GM12873 (cell line): ENCODE measurements at regions not wholly inside any gene's neighbourhood (a gene's known extent, or its start where the extent isn't known, plus 50 kb on each side); places are given as distances from the start of the nearest gene placed in this dataset.

Source experiments
- CTCF ChIP-seq: IDR thresholded peaks from 2 replicates; pipeline ENCODE4 v1.5.1; 2012; ENCODE audit warnings: low read depth, mild to moderate bottlenecking, moderate library complexity, low read length, control low read depth; ENCODE audit not compliant: insufficient read depth; ENCODE audit errors: missing control alignments

GRCh38 chr12:125533434-125534029 is 468.3 kb downstream of the AACS start:
- peak; percentile 84 for TF ChIP-seq CTCF

DNA sequence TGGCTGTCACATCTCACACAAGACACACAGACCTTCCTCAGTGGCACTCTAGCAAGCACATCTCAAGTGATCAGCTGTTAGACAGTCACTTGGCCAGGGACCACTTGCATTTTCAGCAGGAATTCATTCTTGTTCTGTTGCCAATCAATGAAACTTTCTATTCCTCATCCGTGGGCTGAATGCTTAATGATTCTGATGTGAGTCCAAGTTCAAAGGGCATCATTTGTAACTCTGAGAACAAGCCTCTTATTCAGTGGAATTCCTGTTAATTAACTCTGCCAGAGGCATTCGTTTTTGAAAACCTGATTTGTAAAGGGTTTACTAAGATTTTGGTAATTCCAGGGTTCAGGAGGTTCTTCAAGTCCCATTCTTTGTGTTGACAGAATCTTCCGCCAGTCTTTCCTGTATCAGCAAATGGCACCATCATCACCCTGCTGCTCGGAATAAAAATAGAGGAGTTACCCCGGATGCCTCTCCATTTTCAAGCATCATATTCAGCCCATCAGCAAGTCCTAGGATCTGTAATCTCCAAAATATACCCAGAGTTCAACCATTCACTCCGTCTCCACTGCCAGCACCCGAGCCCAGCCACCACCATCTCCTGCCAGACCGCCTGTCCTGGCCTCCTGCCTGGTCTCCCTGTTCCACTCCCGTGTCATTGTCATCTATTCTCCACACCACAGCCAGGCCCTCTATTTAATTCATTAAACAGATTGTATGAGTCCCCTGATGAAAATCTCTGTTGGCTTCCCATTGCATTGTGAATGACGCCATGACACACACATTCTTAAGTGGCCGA is 473.4 kb downstream of the AACS start:
- TF ChIP-seq CTCF, result no peak

- TF ChIP-seq CTCF, result no peak
These were observed 475.5 kb downstream of the AACS start for GRCh38 chr12:125540580-125541204.

GRCh38 chr12:125544960-125545359 is 479.7 kb downstream of the AACS start:
- no peak for TF ChIP-seq CTCF

DNA sequence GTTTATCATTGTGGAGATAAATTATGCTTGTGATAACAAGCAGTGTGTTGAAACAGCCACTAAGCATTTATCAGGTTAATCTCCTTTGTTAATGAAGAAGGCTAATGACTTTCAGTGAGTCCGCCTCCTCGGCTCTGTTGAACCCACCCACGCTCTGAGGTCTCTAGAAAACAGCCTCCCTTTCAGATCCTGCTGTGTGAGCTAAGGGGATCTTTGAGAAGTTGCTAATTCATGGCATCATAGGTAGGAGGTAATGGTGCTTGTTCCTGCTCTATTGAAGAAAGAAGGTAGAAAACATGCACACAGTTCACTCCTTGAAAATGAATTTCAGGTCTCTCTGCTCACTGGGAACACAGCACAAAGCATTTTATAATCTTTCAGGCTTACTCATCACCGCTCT is 483.9 kb downstream of the AACS start:
- no peak for TF ChIP-seq CTCF

- peak; percentile 92 for TF ChIP-seq CTCF
These were observed 484.6 kb downstream of the AACS start for GRCh38 chr12:125549836-125550235.

DNA sequence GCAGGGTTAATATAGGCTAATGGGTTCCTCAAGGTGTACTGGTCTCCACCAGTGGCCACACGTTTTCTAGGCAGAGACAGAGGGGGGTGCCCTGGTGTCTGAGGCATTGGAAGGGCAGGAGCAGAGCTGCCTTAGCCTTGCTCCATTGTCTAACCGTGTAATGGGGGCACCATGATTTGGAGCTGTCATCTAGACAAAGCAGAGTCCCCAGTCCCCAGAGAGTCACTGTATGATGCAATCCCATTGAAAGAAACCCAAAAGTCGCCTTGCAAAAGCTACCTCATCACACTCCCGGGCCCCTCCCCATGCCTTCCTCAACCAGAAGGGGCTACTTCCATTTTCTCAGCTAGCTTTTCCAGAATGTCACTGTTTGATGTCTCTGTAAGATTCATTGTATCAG is 487.1 kb downstream of the AACS start:
- no peak for TF ChIP-seq CTCF
